ENCODE measurements at regions not wholly inside any gene's neighbourhood (a gene's known extent, or its start where the extent isn't known, plus 50 kb on each side); places are given as distances from the start of the nearest gene placed in this dataset.
"Not testable (repeated sequence)": the region's sequence is repeated elsewhere in the genome, so short reads cannot be mapped to it uniquely, and the experiment has no call there.

- no peak for DNase-seq (ENCODE audit: low spot score)
These were observed 186.8 kb upstream of the ADRA1D start for GRCh38 chr20:4435671-4436455.

- DNase-seq (ENCODE audit: low spot score): no peak
These were observed 186.1 kb upstream of the ADRA1D start for GRCh38 chr20:4435225-4435624.

- DNase-seq (ENCODE audit: low spot score): no peak
These were observed 185.6 kb upstream of the ADRA1D start for GRCh38 chr20:4434681-4435080.

- no peak for DNase-seq (ENCODE audit: low spot score)
These were observed 182.4 kb upstream of the ADRA1D start for GRCh38 chr20:4431446-4431845.

- DNase-seq (ENCODE audit: low spot score): not testable (repeated sequence)
These were observed 181.7 kb upstream of the ADRA1D start for GRCh38 chr20:4430826-4431225.

GRCh38 chr20:4427940-4428586, 179.0 kb upstream of the ADRA1D start:
- no peak for DNase-seq (ENCODE audit: low spot score)

GRCh38 chr20:4418141-4418540, 169.1 kb upstream of the ADRA1D start:
- no peak for DNase-seq (ENCODE audit: low spot score)

- DNase-seq (ENCODE audit: low spot score): no peak
These were observed 166.2 kb upstream of the ADRA1D start for GRCh38 chr20:4415281-4415680.

GRCh38 chr20:4413314-4414049, 164.4 kb upstream of the ADRA1D start:
- no peak for DNase-seq (ENCODE audit: low spot score)

GRCh38 chr20:4412216-4412615, 163.1 kb upstream of the ADRA1D start:
- DNase-seq (ENCODE audit: low spot score): no peak

GRCh38 chr20:4411744-4412143, 162.7 kb upstream of the ADRA1D start:
- no peak for DNase-seq (ENCODE audit: low spot score)

- no peak for DNase-seq (ENCODE audit: low spot score)
These were observed 157.5 kb upstream of the ADRA1D start for GRCh38 chr20:4406627-4407026.

- no peak for DNase-seq (ENCODE audit: low spot score)
These were observed 152.5 kb upstream of the ADRA1D start for GRCh38 chr20:4401601-4402000.

GRCh38 chr20:4384961-4385360, 135.9 kb upstream of the ADRA1D start:
- no peak for DNase-seq (ENCODE audit: low spot score)

GRCh38 chr20:4383961-4384360, 134.9 kb upstream of the ADRA1D start:
- no peak for DNase-seq (ENCODE audit: low spot score)

GRCh38 chr20:4375881-4376280, 126.8 kb upstream of the ADRA1D start:
- DNase-seq (ENCODE audit: low spot score): no peak

GRCh38 chr20:4373454-4373853, 124.4 kb upstream of the ADRA1D start:
- DNase-seq (ENCODE audit: low spot score): no peak

- DNase-seq (ENCODE audit: low spot score): no peak
These were observed 122.7 kb upstream of the ADRA1D start for GRCh38 chr20:4371623-4372251.

GRCh38 chr20:4370851-4371250, 121.8 kb upstream of the ADRA1D start:
- DNase-seq (ENCODE audit: low spot score): no peak

- DNase-seq (ENCODE audit: low spot score): no peak
These were observed 120.7 kb upstream of the ADRA1D start for GRCh38 chr20:4369798-4370124.

- no peak for DNase-seq (ENCODE audit: low spot score)
These were observed 120.2 kb upstream of the ADRA1D start for GRCh38 chr20:4369119-4369797.

- no peak for DNase-seq (ENCODE audit: low spot score)
These were observed 117.0 kb upstream of the ADRA1D start for GRCh38 chr20:4366076-4366475.

Measured in ureter (tissue), 1 donor.